GM18517 (cell line): ENCODE measurements at regions not wholly inside any gene's neighbourhood (a gene's known extent, or its start where the extent isn't known, plus 50 kb on each side); places are given as distances from the start of the nearest gene placed in this dataset.

Experiments used
- ATAC-seq: cut with Tn5 transposase; IDR thresholded peaks from one replicate; pipeline ENCODE4 v1.9.1; 2021; ENCODE audit warnings: mild to moderate bottlenecking, moderate library complexity; ENCODE audit not compliant: unreplicated experiment

GRCh38 chr20:60718743-60719480 lies 533.1 kb upstream of the CDH4 start:
- ATAC-seq: no peak

GRCh38 chr20:60725311-60725906 lies 526.7 kb upstream of the CDH4 start:
- ATAC-seq: no peak

GRCh38 chr20:60727425-60727824 lies 524.6 kb upstream of the CDH4 start:
- no peak for ATAC-seq

- ATAC-seq: no peak
Measured at GRCh38 chr20:60728705-60729104, 523.4 kb upstream of the CDH4 start.

GRCh38 chr20:60729135-60729900 lies 522.7 kb upstream of the CDH4 start:
- no peak for ATAC-seq

DNA sequence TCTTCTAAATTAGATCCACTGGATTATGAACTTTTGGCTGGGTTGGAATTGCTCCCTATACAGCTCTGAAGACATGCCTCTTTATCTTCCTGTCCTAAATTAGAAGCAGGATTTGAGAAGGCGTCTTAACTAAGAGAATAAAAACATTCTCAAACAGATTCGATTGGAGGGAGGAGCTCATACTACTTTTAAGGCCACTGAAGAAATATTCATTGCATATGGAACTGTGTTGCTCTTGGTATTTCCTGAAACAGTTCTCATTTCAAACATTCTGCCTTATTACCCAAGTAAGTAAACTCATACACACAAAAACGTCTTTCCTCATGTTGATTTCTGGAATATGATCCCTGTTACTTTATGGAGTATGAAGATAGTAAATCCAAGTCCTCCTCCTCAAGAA lies 519.7 kb upstream of the CDH4 start:
- no peak for ATAC-seq

DNA sequence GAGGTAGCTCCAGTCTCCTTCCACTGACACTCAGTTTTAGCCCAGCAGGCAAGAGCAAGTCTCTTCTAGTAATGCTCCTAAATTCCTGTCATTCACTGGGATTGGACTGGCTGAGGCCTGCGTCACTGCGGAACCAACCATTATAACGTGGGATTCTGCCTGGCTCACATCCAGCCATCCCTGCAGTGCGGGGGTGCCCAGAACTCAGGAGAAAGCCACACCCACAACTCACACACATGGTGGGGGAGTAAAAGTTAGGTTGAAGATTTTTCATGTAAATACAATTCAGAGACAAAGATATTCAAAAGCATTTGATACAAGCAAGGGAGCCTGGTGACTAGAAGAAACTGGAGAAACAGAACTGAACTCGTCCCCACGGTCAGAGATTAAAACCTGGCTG lies 504.0 kb upstream of the CDH4 start:
- ATAC-seq: no peak

- ATAC-seq: no peak
Measured at GRCh38 chr20:60749804-60750602, 502.1 kb upstream of the CDH4 start.

DNA sequence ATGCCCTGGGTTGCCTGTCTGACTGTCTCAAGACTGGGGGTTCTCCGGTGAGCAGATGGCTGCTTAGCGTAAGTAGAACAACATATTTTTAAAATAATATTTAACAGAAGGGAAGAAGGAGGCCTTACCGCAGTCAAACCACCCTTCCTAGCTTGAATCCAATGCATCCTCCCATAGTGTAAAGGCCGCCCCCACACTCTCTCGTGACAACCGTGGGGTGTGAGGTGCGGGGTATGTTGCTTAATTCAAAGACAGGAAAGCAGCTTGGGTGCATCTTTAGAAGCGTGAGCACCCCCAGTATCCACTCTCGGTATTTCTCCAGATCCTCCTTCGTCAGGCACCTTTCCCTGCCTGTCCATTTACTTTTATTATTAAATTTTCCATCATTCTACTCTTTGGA lies 501.2 kb upstream of the CDH4 start:
- ATAC-seq: no peak

- no peak for ATAC-seq
Measured at GRCh38 chr20:60751826-60752225, 500.2 kb upstream of the CDH4 start.

DNA sequence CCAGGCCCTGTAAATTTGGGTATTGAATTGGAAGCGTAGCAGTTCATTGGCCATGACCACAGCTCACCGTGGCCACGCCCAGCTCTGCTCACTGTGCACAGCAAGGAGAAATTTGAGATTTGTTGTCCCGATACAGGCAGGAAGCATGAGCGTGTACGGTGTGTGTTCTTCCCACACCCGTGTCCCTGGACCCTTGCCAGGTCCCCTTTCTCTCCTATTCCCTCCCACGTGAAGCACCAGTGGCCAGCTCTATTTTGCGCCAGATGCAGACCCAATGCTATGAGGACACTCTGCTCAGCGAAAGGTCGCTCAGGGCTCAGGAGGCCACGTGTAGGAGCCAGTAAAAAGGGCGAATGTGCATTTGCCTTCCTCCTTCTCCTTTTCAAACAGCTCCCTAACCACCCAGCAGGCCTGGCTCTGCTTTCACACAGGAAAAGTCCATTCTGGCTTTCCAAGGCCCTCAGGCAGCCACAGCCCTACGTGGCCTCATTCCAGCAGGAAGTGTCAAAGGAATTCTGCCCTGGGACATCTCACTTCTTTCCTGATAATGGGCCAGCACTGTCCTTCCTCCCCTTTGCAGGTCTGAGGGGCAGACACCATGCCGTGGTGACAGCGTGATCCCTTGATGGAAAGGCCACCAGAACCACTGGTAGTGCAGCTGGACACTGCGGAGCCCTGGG lies 499.2 kb upstream of the CDH4 start:
- no peak for ATAC-seq

DNA sequence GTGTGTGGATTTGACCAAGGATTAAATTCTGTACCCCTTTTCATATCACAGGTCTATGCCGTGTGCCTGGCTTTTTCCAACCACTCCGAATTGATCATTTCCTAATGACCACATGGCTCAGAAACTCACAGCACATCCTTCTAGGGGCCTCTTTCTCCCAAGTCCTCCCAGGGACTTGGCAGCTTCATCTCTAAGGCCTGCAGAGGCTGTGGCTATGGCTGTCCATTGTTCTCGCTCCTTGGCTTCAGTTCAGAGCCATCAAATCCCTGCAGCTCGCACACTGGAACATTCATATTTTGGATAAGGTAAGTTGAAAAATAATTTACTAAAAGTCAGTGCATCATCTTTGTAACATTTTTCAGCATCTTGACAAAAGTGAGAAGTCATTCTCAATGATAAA lies 497.2 kb upstream of the CDH4 start:
- no peak for ATAC-seq

GRCh38 chr20:60759651-60760050 lies 492.4 kb upstream of the CDH4 start:
- no peak for ATAC-seq

GRCh38 chr20:60760256-60761000 lies 491.6 kb upstream of the CDH4 start:
- ATAC-seq: no peak

GRCh38 chr20:60761056-60761455 lies 491.0 kb upstream of the CDH4 start:
- no peak for ATAC-seq

DNA sequence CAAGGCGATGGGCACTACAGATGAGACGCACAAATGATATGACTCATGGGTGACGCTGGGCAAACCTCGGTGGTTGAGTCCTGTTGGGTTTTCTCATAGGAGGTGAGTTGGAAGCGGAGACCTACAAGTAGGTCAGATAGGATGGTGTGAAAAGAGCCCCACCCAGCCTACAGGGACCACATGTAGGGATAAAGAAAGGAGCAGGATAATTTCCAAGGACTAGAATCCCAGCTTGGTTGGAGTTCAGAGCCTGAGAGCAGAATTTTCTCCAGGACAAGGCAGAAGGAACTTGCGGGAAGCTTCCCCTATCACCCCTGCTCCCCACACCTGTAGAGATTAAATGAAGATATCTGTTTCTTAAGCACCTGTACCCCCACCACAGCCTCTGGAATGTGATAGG lies 489.7 kb upstream of the CDH4 start:
- ATAC-seq: no peak

- no peak for ATAC-seq
Measured at GRCh38 chr20:60764328-60764727, 487.7 kb upstream of the CDH4 start.

DNA sequence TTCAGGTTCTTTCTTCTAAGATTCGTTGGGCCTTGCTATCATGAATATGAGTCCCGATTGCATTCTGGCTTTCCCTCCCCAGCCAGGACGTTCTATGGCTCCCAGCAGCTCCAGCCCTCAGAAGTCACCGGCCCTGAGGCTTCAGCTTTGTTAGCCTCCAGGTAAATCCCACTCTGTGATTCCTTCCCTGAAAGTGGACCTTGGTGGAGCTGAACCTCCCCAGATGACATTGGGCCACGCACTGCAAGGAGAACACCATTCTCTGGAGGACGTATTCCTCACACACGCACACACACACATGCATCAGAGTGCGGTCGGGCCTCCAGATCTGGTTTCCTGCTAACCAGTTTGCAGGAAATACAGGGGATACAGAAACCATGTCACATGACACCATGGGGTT lies 487.3 kb upstream of the CDH4 start:
- ATAC-seq: no peak

DNA sequence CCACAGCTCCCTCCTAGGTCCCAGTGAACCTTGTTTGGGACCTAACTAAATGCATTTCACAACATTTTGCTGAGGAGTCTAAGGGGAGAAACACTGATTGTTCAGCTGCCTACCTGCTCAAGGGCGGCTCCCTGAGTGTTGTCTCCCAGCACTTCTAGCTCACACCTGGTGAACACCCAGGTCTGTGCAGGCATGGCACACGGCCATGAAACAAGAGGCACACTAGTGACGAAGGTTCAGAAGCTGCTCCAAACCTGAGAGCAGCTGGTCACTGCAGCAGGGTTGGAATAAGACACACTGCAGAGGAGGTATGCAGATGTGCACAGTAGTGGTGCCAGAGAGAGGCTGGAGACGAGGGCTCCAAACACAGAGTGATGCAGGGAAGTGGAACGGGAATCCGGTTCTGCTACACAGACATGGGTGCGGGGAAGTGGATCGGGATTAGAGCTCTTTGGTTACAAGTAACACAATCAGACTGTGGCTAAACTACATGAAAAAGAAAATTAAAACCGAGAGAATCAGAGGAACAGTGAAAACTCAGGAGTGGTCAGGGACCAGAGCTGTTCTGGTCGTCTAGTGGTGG lies 486.1 kb upstream of the CDH4 start:
- ATAC-seq: no peak

GRCh38 chr20:60768216-60768615 lies 483.8 kb upstream of the CDH4 start:
- ATAC-seq: no peak
